Activated CD8-positive, alpha-beta memory T cell treated with anti-CD3 and anti-CD28 coated beads for 24 hours (primary cell): ENCODE measurements at regions not wholly inside any gene's neighbourhood (a gene's known extent, or its start where the extent isn't known, plus 50 kb on each side); places are given as distances from the start of the nearest gene placed in this dataset.
"Not testable (repeated sequence)": the region's sequence is repeated elsewhere in the genome, so short reads cannot be mapped to it uniquely, and the experiment has no call there.

Experiments
- DNase-seq: peaks from one replicate; pipeline ENCODE4 v3.0.0-alpha.2; 2020

- DNase-seq, result peak; percentile 17
These were observed 202.7 kb upstream of the PRSS58 start for GRCh38 chr7:142460402-142461117.

- DNase-seq, result no peak
These were observed 201.7 kb upstream of the PRSS58 start for GRCh38 chr7:142459551-142459963.

GRCh38 chr7:142457146-142457703, 199.4 kb upstream of the PRSS58 start:
- no peak for DNase-seq

- peak; percentile 33 for DNase-seq
These were observed 197.5 kb upstream of the PRSS58 start for GRCh38 chr7:142455392-142455791.

GRCh38 chr7:142454862-142455261, 197.0 kb upstream of the PRSS58 start:
- peak; percentile 53 for DNase-seq

- peak; percentile 33 for DNase-seq
These were observed 194.9 kb upstream of the PRSS58 start for GRCh38 chr7:142452791-142453190.

- peak; percentile 48 for DNase-seq
These were observed 194.0 kb upstream of the PRSS58 start for GRCh38 chr7:142451817-142452216.

GRCh38 chr7:142451296-142451695, 193.4 kb upstream of the PRSS58 start:
- peak; percentile 50 for DNase-seq

GRCh38 chr7:142450695-142451094, 192.8 kb upstream of the PRSS58 start:
- peak; percentile 43 for DNase-seq

- no peak for DNase-seq
These were observed 192.3 kb upstream of the PRSS58 start for GRCh38 chr7:142450206-142450605.

GRCh38 chr7:142448857-142449256, 191.0 kb upstream of the PRSS58 start:
- not testable (repeated sequence) for DNase-seq

GRCh38 chr7:142447762-142448161, 189.9 kb upstream of the PRSS58 start:
- no peak for DNase-seq

GRCh38 chr7:142445019-142445686, 187.3 kb upstream of the PRSS58 start:
- no peak for DNase-seq

GRCh38 chr7:142443216-142444010, 185.6 kb upstream of the PRSS58 start:
- no peak for DNase-seq

- no peak for DNase-seq
These were observed 184.5 kb upstream of the PRSS58 start for GRCh38 chr7:142442396-142442795.

GRCh38 chr7:142440906-142441411, 183.1 kb upstream of the PRSS58 start:
- no peak for DNase-seq

- no peak for DNase-seq
These were observed 182.5 kb upstream of the PRSS58 start for GRCh38 chr7:142440219-142440905.

GRCh38 chr7:142439739-142440138, 181.9 kb upstream of the PRSS58 start:
- no peak for DNase-seq

GRCh38 chr7:142438923-142439515, 181.2 kb upstream of the PRSS58 start:
- DNase-seq, result no peak

- no peak for DNase-seq
These were observed 180.5 kb upstream of the PRSS58 start for GRCh38 chr7:142438235-142438922.

GRCh38 chr7:142437741-142438140, 179.9 kb upstream of the PRSS58 start:
- DNase-seq, result no peak
